GM06990 (cell line): ENCODE measurements at regions not wholly inside any gene's neighbourhood (a gene's known extent, or its start where the extent isn't known, plus 50 kb on each side); places are given as distances from the start of the nearest gene placed in this dataset.

ENCODE experiments used
- DNase-seq: peaks from one replicate; pipeline ENCODE4 v3.0.0-alpha.2; 2011; ENCODE audit not compliant: insufficient read length; ENCODE audit errors: extremely low read depth
- H3K27me3 ChIP-seq: replicated peaks from 2 replicates; pipeline ENCODE4 v1.6.0; 2011; ENCODE audit warnings: low read length; ENCODE audit not compliant: control insufficient read depth, insufficient read depth
- H3K36me3 ChIP-seq: 2 replicates; pipeline ENCODE4 v1.5.1; 2011; ENCODE audit warnings: low read length; ENCODE audit not compliant: control insufficient read depth, insufficient read depth
- H3K4me3 ChIP-seq: replicated peaks from 2 replicates; pipeline ENCODE4 v1.5.1; 2011; ENCODE audit warnings: low read depth, mild to moderate bottlenecking, control low read depth, low read length
- TF ChIP-seq, protein P1 (sequence below): IDR thresholded peaks from 2 replicates; pipeline ENCODE4 v1.5.1; 2011; ENCODE audit warnings: low read length, control low read depth, mild to moderate bottlenecking, inconsistent platforms; ENCODE audit not compliant: insufficient read depth, poor library complexity, severe bottlenecking

DNA sequence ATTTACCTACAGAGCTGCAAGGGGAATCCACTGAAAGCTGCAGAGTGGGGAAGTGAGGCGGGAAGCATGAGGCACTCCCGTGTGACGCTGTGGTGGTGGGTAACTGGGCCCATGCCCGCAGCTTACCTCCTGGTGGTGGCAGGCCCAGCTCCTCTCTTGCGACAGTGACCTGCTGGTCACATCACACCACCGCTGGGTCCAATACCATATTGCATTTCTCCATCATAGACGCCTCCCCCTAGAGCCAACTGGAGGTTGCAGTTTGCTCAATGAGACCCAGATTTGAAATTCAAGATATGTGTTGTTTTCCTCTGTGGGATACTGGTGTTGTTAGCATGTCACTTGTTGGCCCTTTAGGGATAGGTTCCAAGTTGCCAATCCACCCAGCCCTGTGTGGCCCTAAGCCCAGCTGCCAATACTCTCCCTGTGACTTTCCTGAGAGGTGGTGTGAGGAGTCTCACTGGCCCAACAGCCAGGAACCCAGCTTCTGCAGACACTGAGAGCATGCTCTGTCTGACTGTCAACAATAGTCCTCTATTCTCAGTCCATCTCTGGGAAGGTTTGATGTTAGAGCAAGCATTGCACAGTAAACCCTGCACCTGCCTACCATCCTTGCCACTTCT is 428.3 kb downstream of the GADD45G start:
- DNase-seq = no peak
- Histone ChIP-seq H3K4me3 (no peak overlapping the region), H3K27me3 (no peaks in the 10 kb centered on the region; the same call in none of the 2 replicates), H3K36me3 (no peaks in the 10 kb centered on the region)
- TF ChIP-seq, protein P1, sequence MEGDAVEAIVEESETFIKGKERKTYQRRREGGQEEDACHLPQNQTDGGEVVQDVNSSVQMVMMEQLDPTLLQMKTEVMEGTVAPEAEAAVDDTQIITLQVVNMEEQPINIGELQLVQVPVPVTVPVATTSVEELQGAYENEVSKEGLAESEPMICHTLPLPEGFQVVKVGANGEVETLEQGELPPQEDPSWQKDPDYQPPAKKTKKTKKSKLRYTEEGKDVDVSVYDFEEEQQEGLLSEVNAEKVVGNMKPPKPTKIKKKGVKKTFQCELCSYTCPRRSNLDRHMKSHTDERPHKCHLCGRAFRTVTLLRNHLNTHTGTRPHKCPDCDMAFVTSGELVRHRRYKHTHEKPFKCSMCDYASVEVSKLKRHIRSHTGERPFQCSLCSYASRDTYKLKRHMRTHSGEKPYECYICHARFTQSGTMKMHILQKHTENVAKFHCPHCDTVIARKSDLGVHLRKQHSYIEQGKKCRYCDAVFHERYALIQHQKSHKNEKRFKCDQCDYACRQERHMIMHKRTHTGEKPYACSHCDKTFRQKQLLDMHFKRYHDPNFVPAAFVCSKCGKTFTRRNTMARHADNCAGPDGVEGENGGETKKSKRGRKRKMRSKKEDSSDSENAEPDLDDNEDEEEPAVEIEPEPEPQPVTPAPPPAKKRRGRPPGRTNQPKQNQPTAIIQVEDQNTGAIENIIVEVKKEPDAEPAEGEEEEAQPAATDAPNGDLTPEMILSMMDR = no peak

DNA sequence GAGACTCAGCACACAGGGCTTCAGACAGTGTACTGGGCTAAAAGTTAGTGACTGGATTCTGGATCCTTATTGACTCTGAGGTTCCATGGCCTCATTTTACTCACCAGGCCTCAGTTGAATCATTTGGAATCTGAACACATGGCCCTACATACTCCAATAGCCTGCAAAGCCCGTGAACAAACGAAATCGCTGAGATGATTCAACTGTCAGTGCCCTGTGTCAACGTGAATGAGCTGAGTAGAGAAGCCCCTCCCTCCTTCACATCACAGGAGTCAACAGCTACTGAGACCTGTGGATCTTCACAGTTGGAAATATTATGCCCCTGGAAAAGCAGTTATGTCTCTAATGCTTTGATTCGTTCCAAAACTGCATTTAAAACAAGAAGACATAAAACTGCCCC is 429.3 kb downstream of the GADD45G start:
- TF ChIP-seq, protein P1 = no peak
- Histone ChIP-seq H3K27me3 (no peaks in the 10 kb centered on the region; the same call in none of the 2 replicates), H3K4me3 (no peak overlapping the region), H3K36me3 (no peaks in the 10 kb centered on the region)
- DNase-seq = no peak

DNA sequence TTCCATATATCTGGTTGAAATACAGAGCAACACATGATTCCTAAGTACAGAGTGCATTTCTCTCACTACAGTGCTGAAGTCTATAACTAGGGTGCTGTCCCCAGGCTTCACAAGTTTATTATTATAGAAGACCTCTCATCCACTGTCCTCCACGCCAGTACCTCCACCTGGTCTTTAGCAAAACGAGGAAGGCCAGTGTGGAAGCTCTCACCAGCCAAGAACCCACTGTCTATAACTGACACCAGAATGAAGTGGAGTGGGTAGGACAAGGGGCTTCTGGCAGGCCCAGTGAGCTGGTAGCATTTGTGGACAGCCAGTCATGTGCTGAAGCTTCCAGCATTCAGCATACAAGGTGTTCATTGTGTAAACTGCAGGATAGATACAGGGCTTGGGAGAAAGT is 430.7 kb downstream of the GADD45G start:
- Histone ChIP-seq H3K36me3 (no peaks in the 10 kb centered on the region), H3K4me3 (no peak overlapping the region), H3K27me3 (no peaks in the 10 kb centered on the region; the same call in none of the 2 replicates)
- TF ChIP-seq, protein P1 = no peak
- DNase-seq = no peak

DNA sequence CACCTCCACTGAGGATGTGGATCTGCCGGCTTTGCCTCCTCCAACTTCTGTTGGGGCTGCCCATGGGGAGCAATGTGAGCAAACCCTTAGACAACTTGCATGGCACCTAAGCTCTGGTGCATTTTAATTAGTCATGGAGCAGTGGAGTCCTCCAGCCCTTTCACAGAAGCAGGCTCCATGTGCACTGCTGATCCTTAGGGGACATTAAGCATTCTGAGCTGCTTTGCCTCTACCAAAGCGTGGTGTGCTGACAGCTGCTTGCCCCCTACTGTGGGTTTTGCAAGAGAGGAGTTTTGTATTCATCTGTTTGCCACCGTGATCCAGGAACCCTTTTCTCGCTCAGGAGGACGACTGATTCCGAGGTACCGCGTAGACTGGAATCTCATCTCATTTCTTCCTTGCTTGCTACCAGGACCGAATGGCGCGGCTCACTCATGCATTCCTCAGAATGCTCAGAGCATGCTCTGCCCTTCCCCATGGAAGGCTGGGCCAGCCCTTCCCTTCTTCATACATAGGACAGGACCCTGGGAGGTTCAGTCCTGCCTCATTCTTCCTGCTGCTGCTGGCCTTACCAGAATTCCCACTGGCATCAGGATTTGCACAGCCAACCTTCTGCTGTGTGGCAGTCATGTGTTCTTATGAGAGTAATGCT is 432.5 kb downstream of the GADD45G start:
- no peak overlapping the region for H3K4me3 ChIP-seq
- TF ChIP-seq, protein P1 = no peak
- no peaks in the 10 kb centered on the region for H3K27me3 ChIP-seq
- H3K36me3 ChIP-seq = no peaks in the 10 kb centered on the region
- DNase-seq = no peak

DNA sequence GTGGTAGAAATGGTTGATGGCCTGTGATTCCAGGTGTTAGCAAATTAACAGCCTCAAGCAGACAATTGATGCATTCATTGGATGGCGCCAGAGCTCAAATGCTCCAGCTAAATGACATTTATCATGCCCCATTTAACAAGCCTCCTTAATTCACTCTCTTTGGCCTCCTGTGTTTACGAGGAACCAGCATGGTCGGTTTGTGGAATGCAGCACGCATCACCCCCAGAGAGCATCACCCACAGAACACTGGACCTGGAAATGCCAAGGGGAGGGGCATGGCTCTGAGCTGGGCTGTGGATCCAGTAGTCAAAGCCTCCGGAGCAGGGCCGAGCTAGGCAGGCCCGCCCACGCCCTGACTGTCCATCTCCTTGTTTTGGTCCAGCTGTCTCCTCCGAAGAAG is 434.0 kb downstream of the GADD45G start:
- TF ChIP-seq, protein P1 = no peak
- no peak overlapping the region for H3K4me3 ChIP-seq
- no peaks in the 10 kb centered on the region for H3K36me3 ChIP-seq
- no peaks in the 10 kb centered on the region for H3K27me3 ChIP-seq
- no peak for DNase-seq
